Prostate gland (tissue), 2 donors: ENCODE measurements at regions not wholly inside any gene's neighbourhood (a gene's known extent, or its start where the extent isn't known, plus 50 kb on each side); places are given as distances from the start of the nearest gene placed in this dataset.

Source experiments
- DNase-seq: peaks from one replicate; pipeline ENCODE4 v3.0.0-alpha.2; 2019; ENCODE audit warnings: low spot score
- H3K27ac ChIP-seq, 2 donors: fragments of 200-600 bp; sonication (generic); 2 replicates each; pipeline ENCODE4 v1.5.1; 2017 to 2019
- H3K27me3 ChIP-seq: fragments of 200-600 bp; sonication (generic); replicated peaks from 2 replicates; pipeline ENCODE4 v1.5.1; 2019; ENCODE audit not compliant: insufficient read depth
- H3K36me3 ChIP-seq, 2 donors: fragments of 200-600 bp; sonication (generic); 1 replicate in 1 of 2; 2 replicates in 1 of 2; pipeline versions ENCODE4 v1.5.1 to v1.8.1; 2017 to 2019
- H3K4me1 ChIP-seq: fragments of 200-600 bp; sonication (generic); replicated peaks from 2 replicates; pipeline ENCODE4 v1.5.1; 2019
- H3K4me3 ChIP-seq, 2 donors: fragments of 200-600 bp; sonication (generic); 2 replicates each; pipeline ENCODE4 v1.5.1; 2017 to 2019
- H3K9me3 ChIP-seq: fragments of 200-600 bp; sonication (generic); 2 replicates; pipeline ENCODE4 v1.5.1; 2017
- CTCF ChIP-seq, 4 experiments: fragments of 200-600 bp in 2 of 4; fragments of 450-650 bp in 2 of 4; sonication (generic) in 2 of 4; IDR thresholded peaks; 1 replicate in 3 of 4; 2 replicates in 1 of 4; pipeline ENCODE4 v1.5.1; 2016 to 2019; ENCODE audit warnings: antibody characterized with exemption in 4 of 4, mild to moderate bottlenecking in 2 of 4, moderate library complexity in 2 of 4
- POLR2A ChIP-seq: fragments of 450-650 bp; IDR thresholded peaks from one replicate; pipeline ENCODE4 v1.6.1; 2016; ENCODE audit warnings: antibody characterized with exemption, mild to moderate bottlenecking
- POLR2AphosphoS5 ChIP-seq: sonication (generic); formaldehyde crosslinking; IDR thresholded peaks from one replicate; pipeline ENCODE4 v1.6.1; 2017; ENCODE audit warnings: antibody characterized with exemption
- WGBS: methylation state at CpG from one replicate; pipeline ENCODE4 v1.1.5; 2018; 5-methylcytosine and 5-hydroxymethylcytosine counted together
- intact Hi-C: fragments of 100-400 bp; cut with DNase I; formaldehyde crosslinking; loops from one replicate; pipeline ENCODE4 v1.14.2; 2022

- H3K4me3 ChIP-seq, result no peak overlapping the region
- H3K36me3 ChIP-seq, result no peaks in the 10 kb centered on the region
- no peaks in the 10 kb centered on the region for H3K4me1 ChIP-seq
- H3K9me3 ChIP-seq, result no peaks in the 10 kb centered on the region
- H3K27ac ChIP-seq, result no peak overlapping the region
- 81% methylated on average over 1 of the region's 1 CpG for WGBS
- intact Hi-C loops, result no loop called here
- H3K27me3 ChIP-seq, result no peaks in the 10 kb centered on the region
- TF ChIP-seq POLR2AphosphoS5 (no peak), POLR2A (no peak), CTCF (IDR thresholded peaks at IDR 0.05) (no peak)
- DNase-seq, result no peak
Observed at GRCh38 chr9:10674586-10674985, 61.8 kb upstream of the PTPRD start.

GRCh38 chr9:10678010-10678409 lies 65.2 kb upstream of the PTPRD start:
- no peaks in the 10 kb centered on the region for H3K9me3 ChIP-seq
- DNase-seq, result no peak
- H3K4me3 ChIP-seq, result no peak overlapping the region
- H3K27me3 ChIP-seq, result no peaks in the 10 kb centered on the region
- intact Hi-C loops, result no loop called here
- TF ChIP-seq POLR2AphosphoS5, result no peak
- no peak for TF ChIP-seq CTCF (IDR thresholded peaks at IDR 0.05)
- no peak for TF ChIP-seq POLR2A
- 73% methylated on average over 4 of the region's 4 CpGs for WGBS
- H3K4me1 ChIP-seq, result no peaks in the 10 kb centered on the region
- no peaks in the 10 kb centered on the region for H3K36me3 ChIP-seq
- H3K27ac ChIP-seq, result no peak overlapping the region

- no peaks in the 10 kb centered on the region for H3K9me3 ChIP-seq
- no peaks in the 10 kb centered on the region for H3K36me3 ChIP-seq
- no peaks in the 10 kb centered on the region for H3K27me3 ChIP-seq
- no peak overlapping the region for H3K4me3 ChIP-seq
- 87% methylated on average over 1 of the region's 1 CpG for WGBS
- no peak for DNase-seq
- intact Hi-C loops, result no loop called here
- no peak overlapping the region for H3K27ac ChIP-seq
- no peak for TF ChIP-seq CTCF (IDR thresholded peaks at IDR 0.05)
- TF ChIP-seq POLR2A, result no peak
- TF ChIP-seq POLR2AphosphoS5, result no peak
- H3K4me1 ChIP-seq, result no peaks in the 10 kb centered on the region
Observed at GRCh38 chr9:10678790-10679189, 66.0 kb upstream of the PTPRD start.

GRCh38 chr9:10686943-10687342 lies 74.1 kb upstream of the PTPRD start:
- Histone ChIP-seq H3K27me3 (no peaks in the 10 kb centered on the region), H3K4me3 (no peak overlapping the region), H3K4me1 (no peaks in the 10 kb centered on the region), H3K36me3 (no peaks in the 10 kb centered on the region), H3K27ac (no peak overlapping the region), H3K9me3 (no peaks in the 10 kb centered on the region)
- WGBS, result 49% methylated on average over 2 of the region's 2 CpGs
- DNase-seq, result no peak
- TF ChIP-seq CTCF (IDR thresholded peaks at IDR 0.05), result no peak
- intact Hi-C loops, result no loop called here

GRCh38 chr9:10690546-10690945 lies 77.7 kb upstream of the PTPRD start:
- no peak for DNase-seq
- H3K27me3 ChIP-seq, result no peaks in the 10 kb centered on the region
- no peaks in the 10 kb centered on the region for H3K4me1 ChIP-seq
- H3K27ac ChIP-seq, result no peak overlapping the region
- intact Hi-C loops, result no loop called here
- no peaks in the 10 kb centered on the region for H3K36me3 ChIP-seq
- TF ChIP-seq CTCF (IDR thresholded peaks at IDR 0.05), result no peak
- no peak for TF ChIP-seq POLR2AphosphoS5
- TF ChIP-seq POLR2A, result no peak
- no peaks in the 10 kb centered on the region for H3K9me3 ChIP-seq
- WGBS, result 52% methylated on average over 2 of the region's 2 CpGs
- no peak overlapping the region for H3K4me3 ChIP-seq
